Fibroblast of the aortic adventitia (primary cell): ENCODE measurements at regions not wholly inside any gene's neighbourhood (a gene's known extent, or its start where the extent isn't known, plus 50 kb on each side); places are given as distances from the start of the nearest gene placed in this dataset.

Experiments used
- DNase-seq: peaks from one replicate; pipeline ENCODE4 v3.0.0-alpha.2; 2010; ENCODE audit warnings: low read depth
- H3K4me3 ChIP-seq: 2 replicates; pipeline ENCODE4 v1.5.1; 2011; ENCODE audit warnings: low read depth, mild to moderate bottlenecking, control low read depth, low read length, moderate library complexity
- TF ChIP-seq, protein P1 (sequence below): IDR thresholded peaks from 2 replicates; pipeline ENCODE4 v1.5.1; 2011; ENCODE audit warnings: mild to moderate bottlenecking, low read length, control low read depth, inconsistent platforms; ENCODE audit not compliant: insufficient read depth

DNA sequence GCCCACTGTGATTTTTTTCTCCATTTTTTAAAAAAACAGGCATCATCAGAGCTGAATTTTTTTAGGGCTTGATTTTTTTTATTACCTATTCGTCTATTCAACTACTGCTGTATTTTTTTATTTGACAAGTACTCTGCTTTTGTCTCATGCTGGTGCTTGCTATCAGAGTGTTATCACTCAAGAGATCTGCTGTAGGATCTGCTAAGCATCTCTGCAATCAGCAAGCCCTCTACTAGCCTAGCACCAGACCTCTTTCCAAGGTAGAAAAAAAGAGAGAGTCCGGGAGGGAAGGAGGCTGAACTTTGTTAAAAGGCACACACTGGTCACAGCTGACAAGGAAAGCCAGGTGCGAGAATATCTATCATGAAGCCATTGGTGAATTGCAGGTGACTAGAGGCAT is 413.8 kb upstream of the CCNH start:
- no peak overlapping the region for H3K4me3 ChIP-seq
- DNase-seq = no peak
- TF ChIP-seq, protein P1, sequence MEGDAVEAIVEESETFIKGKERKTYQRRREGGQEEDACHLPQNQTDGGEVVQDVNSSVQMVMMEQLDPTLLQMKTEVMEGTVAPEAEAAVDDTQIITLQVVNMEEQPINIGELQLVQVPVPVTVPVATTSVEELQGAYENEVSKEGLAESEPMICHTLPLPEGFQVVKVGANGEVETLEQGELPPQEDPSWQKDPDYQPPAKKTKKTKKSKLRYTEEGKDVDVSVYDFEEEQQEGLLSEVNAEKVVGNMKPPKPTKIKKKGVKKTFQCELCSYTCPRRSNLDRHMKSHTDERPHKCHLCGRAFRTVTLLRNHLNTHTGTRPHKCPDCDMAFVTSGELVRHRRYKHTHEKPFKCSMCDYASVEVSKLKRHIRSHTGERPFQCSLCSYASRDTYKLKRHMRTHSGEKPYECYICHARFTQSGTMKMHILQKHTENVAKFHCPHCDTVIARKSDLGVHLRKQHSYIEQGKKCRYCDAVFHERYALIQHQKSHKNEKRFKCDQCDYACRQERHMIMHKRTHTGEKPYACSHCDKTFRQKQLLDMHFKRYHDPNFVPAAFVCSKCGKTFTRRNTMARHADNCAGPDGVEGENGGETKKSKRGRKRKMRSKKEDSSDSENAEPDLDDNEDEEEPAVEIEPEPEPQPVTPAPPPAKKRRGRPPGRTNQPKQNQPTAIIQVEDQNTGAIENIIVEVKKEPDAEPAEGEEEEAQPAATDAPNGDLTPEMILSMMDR = no peak

DNA sequence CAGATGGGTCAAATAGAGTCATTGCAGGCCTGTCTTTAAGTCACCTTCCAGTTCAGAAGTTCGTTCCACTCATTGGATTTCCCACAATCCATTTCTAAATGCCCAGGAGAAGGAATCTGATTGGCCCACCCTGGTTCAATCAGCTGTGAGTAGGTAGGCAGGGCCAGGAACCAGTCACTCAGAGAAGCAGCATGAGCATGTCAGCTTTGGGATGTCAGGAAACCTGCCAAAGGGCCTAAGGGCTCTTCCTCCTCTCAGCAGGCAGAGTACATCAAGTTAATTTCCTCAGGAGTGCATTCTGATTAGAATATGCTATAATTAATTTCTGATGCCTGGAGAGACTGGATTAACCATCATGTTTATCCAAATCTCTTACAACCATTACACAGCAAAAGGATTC is 412.9 kb upstream of the CCNH start:
- H3K4me3 ChIP-seq = no peak overlapping the region
- DNase-seq = no peak
- TF ChIP-seq, protein P1 = no peak

DNA sequence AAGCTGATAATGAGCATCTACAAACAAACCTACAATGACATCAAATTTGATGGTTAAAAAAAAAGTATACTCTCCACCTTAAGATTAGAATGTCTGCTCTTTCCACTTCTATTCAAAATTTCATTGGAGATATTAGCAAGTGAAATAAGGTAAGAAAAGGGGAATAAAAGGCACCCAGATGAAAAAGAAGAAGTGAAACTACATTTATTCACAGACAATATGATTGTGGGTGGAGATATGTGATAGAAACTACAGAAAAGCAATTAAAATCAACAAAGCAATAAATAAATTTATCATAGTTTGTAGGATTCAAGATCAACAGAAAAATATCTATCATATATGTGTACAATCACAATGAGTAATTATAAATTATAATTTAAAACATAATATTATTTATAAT is 395.1 kb upstream of the CCNH start:
- DNase-seq = no peak
- H3K4me3 ChIP-seq = no peak overlapping the region
- TF ChIP-seq, protein P1 = no peak

DNA sequence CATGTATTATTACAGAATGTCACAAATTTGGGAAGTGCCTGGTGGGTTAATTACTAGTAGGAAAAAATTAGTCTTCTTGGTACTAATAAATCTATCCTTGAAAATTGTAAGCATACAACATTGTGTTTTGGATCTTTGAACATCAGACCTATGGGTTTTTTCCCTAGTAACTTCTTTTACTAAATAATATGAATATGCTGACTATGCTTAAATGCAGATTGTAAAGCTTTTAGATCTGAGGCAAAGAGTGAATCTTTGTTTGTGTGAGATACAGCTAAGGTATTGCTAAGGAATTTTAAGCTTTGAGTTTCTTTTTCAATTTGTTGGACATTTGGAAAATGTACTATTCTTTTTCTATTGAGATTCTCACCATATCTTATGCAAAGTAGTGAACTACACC is 390.6 kb upstream of the CCNH start:
- no peak for DNase-seq
- TF ChIP-seq, protein P1 = no peak
- H3K4me3 ChIP-seq = no peak overlapping the region

DNA sequence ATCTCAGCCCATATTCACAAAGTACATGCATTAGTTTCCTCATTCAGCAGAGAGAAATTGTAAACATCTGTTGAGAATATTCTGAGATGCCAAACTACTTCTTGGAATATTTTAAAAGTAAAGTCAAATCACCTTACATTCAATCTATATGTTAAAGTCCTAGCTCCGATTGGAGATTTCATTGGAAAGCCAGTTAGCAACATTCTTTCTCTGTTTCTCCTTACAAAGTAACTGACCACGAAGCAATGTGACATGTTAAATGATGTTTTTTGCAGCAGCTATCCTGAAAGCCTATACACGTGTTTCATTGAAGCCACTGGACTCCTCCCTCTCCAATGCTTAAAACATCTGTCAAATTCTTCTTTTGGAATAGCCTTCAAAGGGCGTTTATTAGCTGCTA is 379.1 kb upstream of the CCNH start:
- TF ChIP-seq, protein P1 = no peak
- H3K4me3 ChIP-seq = no peak overlapping the region
- DNase-seq = no peak

DNA sequence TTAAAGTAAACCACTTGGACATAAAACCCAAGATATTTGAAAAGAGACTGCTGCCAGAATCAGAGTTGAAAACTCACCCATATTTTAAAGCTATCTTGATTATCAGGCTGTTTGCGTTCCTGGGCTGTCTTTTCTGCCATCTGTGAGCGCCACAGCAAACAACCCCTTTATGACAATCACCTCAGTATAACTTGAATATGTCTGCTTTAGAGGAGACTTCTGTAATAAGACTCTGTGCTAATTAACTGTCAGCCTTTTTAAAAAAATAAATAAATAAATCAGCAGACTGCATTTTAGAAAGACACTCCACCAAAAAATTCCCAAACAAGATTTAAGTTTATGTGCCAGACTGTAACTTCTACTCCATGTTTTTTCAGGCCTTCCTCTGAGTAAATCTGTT is 375.7 kb upstream of the CCNH start:
- TF ChIP-seq, protein P1 = no peak
- no peak overlapping the region for H3K4me3 ChIP-seq
- DNase-seq = no peak

DNA sequence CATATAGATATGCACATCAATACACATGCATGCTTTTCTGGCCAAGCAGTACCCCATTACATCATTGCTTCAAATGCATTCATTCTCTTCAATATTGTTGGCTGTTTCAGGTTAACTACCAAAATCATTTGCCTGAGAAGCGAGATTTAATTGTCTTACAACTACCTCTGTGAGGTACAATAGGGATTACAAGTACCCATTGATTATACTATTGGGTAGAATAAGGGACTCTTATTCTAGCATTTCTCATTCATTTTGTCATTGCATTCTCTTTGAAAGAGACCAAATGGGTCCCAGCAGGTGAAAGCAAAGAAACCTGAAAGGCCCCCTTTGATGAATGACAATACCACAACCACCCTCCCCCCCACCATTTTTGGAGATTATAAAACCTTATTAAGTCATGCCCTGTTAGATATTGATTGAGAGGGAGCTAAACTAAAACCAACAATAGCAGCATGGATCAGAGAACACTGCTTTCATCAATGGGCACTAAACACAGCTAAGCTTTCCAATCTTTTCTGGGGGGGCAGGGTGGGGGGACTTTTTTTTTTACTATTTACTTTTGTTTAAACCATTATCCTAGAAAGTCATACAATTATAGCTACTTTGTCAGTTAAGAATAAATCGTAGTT is 375.0 kb upstream of the CCNH start:
- H3K4me3 ChIP-seq = no peak overlapping the region
- DNase-seq = no peak
- TF ChIP-seq, protein P1 = no peak
